Spleen (tissue), 11 donors: ENCODE measurements at regions not wholly inside any gene's neighbourhood (a gene's known extent, or its start where the extent isn't known, plus 50 kb on each side); places are given as distances from the start of the nearest gene placed in this dataset.

ENCODE experiments used
- DNase-seq: peaks from one replicate; pipeline ENCODE4 v3.0.0-alpha.2; 2020
- H3K27ac ChIP-seq, 8 donors: fragments of 200-600 bp; sonication (generic) in 7 of 8; 1 replicate in 4 of 8; 2 replicates in 4 of 8; pipeline versions ENCODE4 v1.5.0 to v1.8.0; 2016 to 2021; ENCODE audit warnings: inconsistent platforms in 4 of 8, mild to moderate bottlenecking in 4 of 8, moderate library complexity in 1 of 8
- H3K27me3 ChIP-seq, 7 donors: fragments of 200-600 bp; sonication (generic) in 6 of 7; replicated peaks in 1 of 7; 1 replicate in 4 of 7; 2 replicates in 3 of 7; pipeline versions ENCODE4 v1.5.0 to v1.8.0; 2016 to 2021; ENCODE audit warnings: inconsistent platforms in 3 of 7, mild to moderate bottlenecking in 1 of 7
- H3K36me3 ChIP-seq, 6 donors: fragments of 200-600 bp; sonication (generic) in 5 of 6; 1 replicate in 4 of 6; 2 replicates in 2 of 6; pipeline versions ENCODE4 v1.5.0 to v1.8.0; 2016 to 2021; ENCODE audit warnings: inconsistent platforms in 2 of 6
- H3K4me1 ChIP-seq, 6 donors: fragments of 200-600 bp; sonication (generic) in 5 of 6; 1 replicate in 3 of 6; 2 replicates in 3 of 6; pipeline versions ENCODE4 v1.5.0 to v1.8.0; 2016 to 2021; ENCODE audit warnings: inconsistent platforms in 3 of 6
- H3K4me3 ChIP-seq, 8 donors: fragments of 200-600 bp; sonication (generic) in 7 of 8; 1 replicate in 4 of 8; 2 replicates in 4 of 8; pipeline versions ENCODE4 v1.5.0 to v1.8.0; 2016 to 2021; ENCODE audit warnings: inconsistent platforms in 4 of 8, mild to moderate bottlenecking in 4 of 8, moderate library complexity in 2 of 8
- H3K9me3 ChIP-seq, 8 donors: fragments of 200-600 bp; sonication (generic) in 7 of 8; 1 replicate in 4 of 8; 2 replicates in 4 of 8; pipeline versions ENCODE4 v1.5.0 to v1.8.0; 2016 to 2021; ENCODE audit warnings: inconsistent platforms in 4 of 8
- CTCF ChIP-seq, 11 experiments: fragments of 200-600 bp in 7 of 11; fragments of 450-650 bp in 4 of 11; sonication (generic) in 4 of 11; IDR thresholded peaks in 8 of 11; conservative IDR thresholded peaks in 3 of 11; 1 replicate in 7 of 11; 2 replicates in 4 of 11; pipeline versions ENCODE4 v1.4.0 to v1.8.0; 2016 to 2021; ENCODE audit warnings: antibody characterized with exemption in 11 of 11, inconsistent platforms in 4 of 11, mild to moderate bottlenecking in 1 of 11
- POLR2A ChIP-seq, 3 donors: fragments of 450-650 bp; IDR thresholded peaks; one replicate each; pipeline ENCODE4 v1.5.1; 2017; ENCODE audit warnings: antibody characterized with exemption in 3 of 3, mild to moderate bottlenecking in 1 of 3
- POLR2AphosphoS5 ChIP-seq, 3 donors: sonication (generic); formaldehyde crosslinking; IDR thresholded peaks; one replicate each; pipeline ENCODE4 v1.5.1; 2017; ENCODE audit warnings: antibody characterized with exemption in 3 of 3
- WGBS, 5 donors: extraction: QIAGEN DNeasy Blood & Tissue Kit in 3 of 5; methylation state at CpG; one replicate each; pipeline versions ENCODE4 v1.1.5 to v1.1.7; 2013 to 2018; 5-methylcytosine and 5-hydroxymethylcytosine counted together
- intact Hi-C: fragments of 100-400 bp; cut with DNase I; formaldehyde crosslinking; loops from one replicate; pipeline ENCODE4 v1.15.0; 2023; ENCODE audit warnings: low total_unique reads
- donor health status: healthy with polysubstance abuse.
- donor health status: DM: no; HTN: no; CAD: no; lungs with moderate emphysema.
- donor health status: DM: no; HTN: no; CAD: no.
- donor health status: Bipolar disorder and iron deficiency.
- donor health status: healthy.
- donor health status: DM: no; HTN: no; CAD: no.
- donor health status: DM: yes; HTN: yes; CAD: no.

GRCh38 chr12:31218203-31219025 lies 107.5 kb downstream of the SINHCAF start:
- 58 to 83% (median 75%) methylated on average over 9 of the region's 9 CpGs for whole genome bisulfite sequencing, 5 donors
- Histone ChIP-seq H3K9me3 (no peaks in the 10 kb centered on the region), H3K4me1 (no peaks in the 10 kb centered on the region), H3K27me3 (peaks cover 0 to 39% (median 0%) of the 10 kb centered on the region in 7 donors), H3K27ac (no peak overlapping the region), H3K36me3 (no peaks in the 10 kb centered on the region), H3K4me3 (no peak overlapping the region)
- intact Hi-C loops = no loop called here
- no peak for DNase-seq
- TF ChIP-seq POLR2AphosphoS5 (IDR thresholded peaks at IDR 0.05) (no peak), CTCF (IDR thresholded peaks at IDR 0.05 in 8 of 11, conservative IDR thresholded peaks at IDR 0.05 in 3 of 11) (no peak), POLR2A (IDR thresholded peaks at IDR 0.05) (no peak)

GRCh38 chr12:31219521-31219920 lies 106.4 kb downstream of the SINHCAF start:
- Histone ChIP-seq H3K27ac (no peak overlapping the region), H3K27me3 (peaks cover 0 to 39% (median 0%) of the 10 kb centered on the region in 7 donors), H3K4me1 (no peaks in the 10 kb centered on the region), H3K4me3 (no peak overlapping the region), H3K9me3 (no peaks in the 10 kb centered on the region), H3K36me3 (no peaks in the 10 kb centered on the region)
- 87 to 96% (median 89%) methylated on average over 8 to 9 of the region's 9 CpGs for WGBS, 5 donors
- DNase-seq = no peak
- no peak for TF ChIP-seq CTCF (IDR thresholded peaks at IDR 0.05 in 8 of 11, conservative IDR thresholded peaks at IDR 0.05 in 3 of 11)
- no peak for TF ChIP-seq POLR2A (IDR thresholded peaks at IDR 0.05)
- TF ChIP-seq POLR2AphosphoS5 (IDR thresholded peaks at IDR 0.05) = no peak
- intact Hi-C loops = no loop called here

GRCh38 chr12:31220061-31220460 lies 105.9 kb downstream of the SINHCAF start:
- no peaks in the 10 kb centered on the region for H3K9me3 ChIP-seq
- intact Hi-C loops = no loop called here
- 56 to 78% (median 73%) methylated on average over 7 of the region's 7 CpGs for WGBS, 5 donors
- no peak overlapping the region for H3K27ac ChIP-seq
- H3K4me1 ChIP-seq = no peaks in the 10 kb centered on the region
- TF ChIP-seq POLR2A (IDR thresholded peaks at IDR 0.05) = no peak
- no peak for TF ChIP-seq CTCF (IDR thresholded peaks at IDR 0.05 in 8 of 11, conservative IDR thresholded peaks at IDR 0.05 in 3 of 11)
- no peak for TF ChIP-seq POLR2AphosphoS5 (IDR thresholded peaks at IDR 0.05)
- no peaks in the 10 kb centered on the region for H3K36me3 ChIP-seq
- peaks cover 0 to 39% (median 0%) of the 10 kb centered on the region in 7 donors for H3K27me3 ChIP-seq
- no peak overlapping the region for H3K4me3 ChIP-seq
- DNase-seq = no peak

- no peaks in the 10 kb centered on the region for H3K36me3 ChIP-seq
- H3K4me3 ChIP-seq = no peak overlapping the region
- TF ChIP-seq POLR2A (IDR thresholded peaks at IDR 0.05) = no peak
- no peak for TF ChIP-seq CTCF (IDR thresholded peaks at IDR 0.05 in 8 of 11, conservative IDR thresholded peaks at IDR 0.05 in 3 of 11)
- TF ChIP-seq POLR2AphosphoS5 (IDR thresholded peaks at IDR 0.05) = no peak
- intact Hi-C loops = no loop called here
- no peak for DNase-seq
- H3K27me3 ChIP-seq = peaks cover 0 to 31% (median 0%) of the 10 kb centered on the region in 7 donors
- H3K9me3 ChIP-seq = no peaks in the 10 kb centered on the region
- H3K4me1 ChIP-seq = no peaks in the 10 kb centered on the region
- no peak overlapping the region for H3K27ac ChIP-seq
- 75 to 92% (median 79%) methylated on average over 8 of the region's 8 CpGs for WGBS, 5 donors
Measured at GRCh38 chr12:31220633-31221550, 105.1 kb downstream of the SINHCAF start.
